ENCODE measurements at regions not wholly inside any gene's neighbourhood (a gene's known extent, or its start where the extent isn't known, plus 50 kb on each side); places are given as distances from the start of the nearest gene placed in this dataset.

- Histone ChIP-seq H3K4me1 (ENCODE audit: insufficient read depth) (no peaks in the 10 kb centered on the region), H3K27ac (no peak overlapping the region), H3K36me3 (no peaks in the 10 kb centered on the region), H3K4me3 (no peak overlapping the region), H3K27me3 (no peaks in the 10 kb centered on the region), H3K9me3 (no peaks in the 10 kb centered on the region)
- 6 to 10% (median 6%) methylated on average over 1 of the region's 1 CpG for WGBS, 3 donors
- intact Hi-C loops (cut with DNase I), result no loop called here
- TF ChIP-seq POLR2A (IDR thresholded peaks at IDR 0.05) (no peak), CTCF (IDR thresholded peaks at IDR 0.05) (no peak)
- DNase-seq, result no peak
Observed at GRCh38 chr14:49139593-49139992, 446.6 kb downstream of the RPS29 start.

DNA sequence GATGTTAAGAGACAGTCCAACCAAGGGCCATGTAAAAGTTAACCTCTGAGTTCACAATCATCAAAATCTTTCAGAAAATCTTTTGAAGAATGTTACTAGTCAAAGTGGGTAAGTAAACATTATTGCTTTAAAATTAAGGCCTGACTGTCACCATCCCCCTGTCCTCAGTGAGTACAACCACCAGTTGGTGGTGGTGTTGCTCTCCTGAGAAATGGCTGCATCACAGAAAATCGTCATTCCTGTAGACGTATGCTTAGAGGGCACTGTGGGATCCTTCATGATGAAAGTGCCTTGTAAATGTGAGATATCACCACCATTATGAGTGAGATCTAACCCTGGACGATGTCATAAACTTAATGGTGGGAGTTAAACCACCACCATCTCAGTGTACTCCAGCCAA lies 451.2 kb downstream of the RPS29 start:
- H3K9me3 ChIP-seq, result no peaks in the 10 kb centered on the region
- H3K4me3 ChIP-seq, result no peak overlapping the region
- H3K27ac ChIP-seq, result no peak overlapping the region
- TF ChIP-seq CTCF (IDR thresholded peaks at IDR 0.05) (peak in 2 of 3 donors; percentile 41 to 62), EP300 (IDR thresholded peaks at IDR 0.05) (no peak)
- no peaks in the 10 kb centered on the region for H3K27me3 ChIP-seq
- no peaks in the 10 kb centered on the region for H3K4me1 ChIP-seq (ENCODE audit: insufficient read depth)
- 32 to 56% (median 43%) methylated on average over 3 of the region's 3 CpGs for WGBS, 3 donors
- intact Hi-C loops (cut with DNase I), result no loop called here
- H3K36me3 ChIP-seq, result no peaks in the 10 kb centered on the region
- DNase-seq, result peak in 4 of 5 donors; percentile 8 to 52 (median 23)

DNA sequence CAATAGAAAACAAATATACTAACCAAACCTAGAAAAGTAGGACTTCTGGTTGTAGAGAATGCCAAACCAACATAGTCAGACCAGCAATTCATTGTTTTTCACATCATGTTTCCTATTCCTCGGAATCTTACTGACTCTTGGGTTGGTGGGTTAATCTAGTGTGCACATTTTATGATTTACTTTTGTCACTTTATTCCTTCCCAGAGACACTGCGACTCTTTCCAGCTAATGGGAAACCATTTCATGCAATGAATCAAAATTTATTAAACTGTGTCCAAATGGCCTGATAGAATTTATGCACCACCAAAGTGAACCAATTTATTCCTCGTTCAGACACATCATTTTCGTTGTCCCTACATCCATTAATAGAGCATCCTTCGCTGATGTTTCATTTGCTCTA lies 464.9 kb downstream of the RPS29 start:
- TF ChIP-seq EP300 (IDR thresholded peaks at IDR 0.05), result no peak
- TF ChIP-seq POLR2A (IDR thresholded peaks at IDR 0.05), result no peak
- TF ChIP-seq CTCF (IDR thresholded peaks at IDR 0.05), result no peak
- Histone ChIP-seq H3K27me3 (no peaks in the 10 kb centered on the region), H3K4me3 (no peak overlapping the region), H3K36me3 (no peaks in the 10 kb centered on the region), H3K4me1 (ENCODE audit: insufficient read depth) (no peaks in the 10 kb centered on the region), H3K27ac (no peak overlapping the region), H3K9me3 (no peaks in the 10 kb centered on the region)
- intact Hi-C loops (cut with DNase I), result no loop called here
- DNase-seq, result no peak
- WGBS, 3 donors, result 84 to 90% (median 85%) methylated on average over 5 of the region's 5 CpGs

- no peaks in the 10 kb centered on the region for H3K36me3 ChIP-seq
- intact Hi-C loops (cut with DNase I), result no loop called here
- no peaks in the 10 kb centered on the region for H3K27me3 ChIP-seq
- DNase-seq, result no peak
- no peak for TF ChIP-seq POLR2A (IDR thresholded peaks at IDR 0.05)
- TF ChIP-seq CTCF (IDR thresholded peaks at IDR 0.05), result no peak
- no peak for TF ChIP-seq EP300 (IDR thresholded peaks at IDR 0.05)
- WGBS, 3 donors, result 48 to 51% (median 50%) methylated on average over 6 of the region's 6 CpGs
- H3K4me3 ChIP-seq, result no peak overlapping the region
- H3K9me3 ChIP-seq, result no peaks in the 10 kb centered on the region
- no peak overlapping the region for H3K27ac ChIP-seq
- H3K4me1 ChIP-seq (ENCODE audit: insufficient read depth), result no peaks in the 10 kb centered on the region
Observed at GRCh38 chr14:49114161-49114893, 471.9 kb downstream of the RPS29 start.

Data from ovary (tissue), 7 donors.